K562 (cell line): ENCODE measurements at regions not wholly inside any gene's neighbourhood (a gene's known extent, or its start where the extent isn't known, plus 50 kb on each side); places are given as distances from the start of the nearest gene placed in this dataset.

ENCODE experiments used
- ATAC-seq: fragments of 200-7000 bp; cut with Tn5 transposase; 3 replicates; pipeline ENCODE4 v1.9.1; 2020; ENCODE audit warnings: moderate library complexity
- BruUV-seq: library from RNA; stranded (reverse); fragments of 400-500 nt; replicated peaks from 2 replicates; lab custom pipeline; 2021; lab: Mats Ljungman, UMichigan
- CTCF ChIA-PET: fragments of 300-600 bp; formaldehyde crosslinking; extraction: SDS; loops from one replicate; lab custom pipeline; 2021; ENCODE audit warnings: low intra/inter-chr PET ratio; lab: Yijun Ruan, JAX
- POLR2A ChIA-PET: fragments of 300-600, 350-650 bp; sonication (Branson Sonifier 250); formaldehyde crosslinking; extraction: SDS; loops from one replicate; lab custom pipeline; 2021; ENCODE audit warnings: antibody characterized with exemption, inconsistent platforms; lab: Yijun Ruan, JAX
- DNase-seq, 4 experiments: peaks; one replicate each; pipeline versions ENCODE4 v3.0.0 to v3.0.0-alpha.2; 2011 to 2018; ENCODE audit warnings: low spot score in 3 of 4, mixed read lengths in 3 of 4; ENCODE audit errors: extremely low read depth in 1 of 4
- FAIRE-seq: peaks from 2 replicates; lab custom pipeline; 2011; peaks lifted over from hg19 to GRCh38; lab: Jason Lieb, UNC
- H2AFZ ChIP-seq: 2 replicates; pipeline ENCODE4 v1.6.0; 2011; ENCODE audit warnings: low read depth, low read length, control low read depth, inconsistent platforms
- H3K27ac ChIP-seq: fragments of 200-600 bp; 3 replicates; pipeline ENCODE4 v1.8.0; 2011; ENCODE audit warnings: low read depth, mild to moderate bottlenecking, control low read depth, inconsistent platforms, low read length, moderate library complexity, mixed read lengths; ENCODE audit errors: extremely low read depth
- H3K27me3 ChIP-seq, 2 experiments: fragments of 300-600 bp in 1 of 2; 2 replicates in 1 of 2; 3 replicates in 1 of 2; pipeline versions ENCODE4 v1.6.0 to v1.8.0; 2011; ENCODE audit warnings: inconsistent platforms in 2 of 2, low read length in 2 of 2, mild to moderate bottlenecking in 1 of 2, mixed read lengths in 1 of 2, moderate library complexity in 1 of 2; ENCODE audit not compliant: control insufficient read depth in 2 of 2, insufficient read depth in 2 of 2
- H3K36me3 ChIP-seq: fragments of 300-600 bp; 3 replicates; pipeline ENCODE4 v1.8.0; 2011; ENCODE audit warnings: mild to moderate bottlenecking, low read length, inconsistent platforms; ENCODE audit not compliant: control insufficient read depth, insufficient read depth
- H3K4me1 ChIP-seq, 2 experiments: fragments of 200-600 bp in 1 of 2; replicated peaks in 1 of 2; 2 replicates in 1 of 2; 3 replicates in 1 of 2; pipeline versions ENCODE4 v1.5.1 to v1.8.0; 2011; ENCODE audit warnings: inconsistent platforms in 2 of 2, low read length in 2 of 2, mild to moderate bottlenecking in 1 of 2, mixed read lengths in 1 of 2, moderate library complexity in 1 of 2; ENCODE audit not compliant: control insufficient read depth in 2 of 2, insufficient read depth in 2 of 2
- H3K4me2 ChIP-seq: 2 replicates; pipeline ENCODE4 v1.6.1; 2011; ENCODE audit warnings: low read length, control low read depth, inconsistent platforms, mixed read lengths; ENCODE audit not compliant: insufficient read depth
- H3K4me3 ChIP-seq: fragments of 200-600 bp; sonication (generic), shearing (Covaris generic); 2 replicates; pipeline ENCODE4 v1.5.1; 2016; ENCODE audit warnings: control low read depth, inconsistent platforms
- H3K79me2 ChIP-seq: fragments of 200-600 bp; 3 replicates; pipeline ENCODE4 v1.8.0; 2011; ENCODE audit warnings: low read length, inconsistent platforms; ENCODE audit not compliant: control insufficient read depth, insufficient read depth
- H3K9ac ChIP-seq, 2 experiments: 2 replicates each; pipeline versions ENCODE4 v1.6.0 to v1.6.1; 2011; ENCODE audit warnings: low read depth in 2 of 2, low read length in 2 of 2, control low read depth in 1 of 2, inconsistent platforms in 1 of 2, mild to moderate bottlenecking in 1 of 2, mixed read lengths in 1 of 2; ENCODE audit not compliant: insufficient read depth in 1 of 2
- H3K9me1 ChIP-seq: one replicate; pipeline ENCODE4 v1.6.0; 2011; ENCODE audit warnings: inconsistent platforms, mild to moderate bottlenecking, low read length, moderate library complexity; ENCODE audit not compliant: control insufficient read depth, insufficient read depth
- H3K9me3 ChIP-seq: replicated peaks from 2 replicates; pipeline ENCODE4 v1.5.1; 2011; ENCODE audit warnings: low read depth, low read length, inconsistent platforms; ENCODE audit not compliant: control insufficient read depth, insufficient read depth
- H4K20me1 ChIP-seq: replicated peaks from 2 replicates; pipeline ENCODE4 v1.6.1; 2011; ENCODE audit warnings: low read length, inconsistent platforms, mixed read lengths; ENCODE audit not compliant: control insufficient read depth, insufficient read depth
- CBFA2T3 ChIP-seq: fragments of 450-650 bp; IDR thresholded peaks from 2 replicates; pipeline ENCODE4 v1.6.1; 2017
- HNRNPH1 ChIP-seq: fragments of 200-400 bp; formaldehyde crosslinking; optimal IDR thresholded peaks from 2 replicates; pipeline ENCODE3; 2017; ENCODE audit warnings: low read depth, mild to moderate bottlenecking, low read length, moderate library complexity
- ILF3 ChIP-seq: fragments of 450-650 bp; IDR thresholded peaks from 2 replicates; pipeline ENCODE4 v1.6.1; 2018; ENCODE audit warnings: antibody characterized with exemption, mild to moderate bottlenecking, moderate library complexity, borderline replicate concordance
- MYC ChIP-seq, 2 experiments: fragments of 250-450 bp in 1 of 2; sonication (Bioruptor Pico) in 1 of 2; IDR thresholded peaks; 2 replicates each; pipeline versions ENCODE4 v1.5.1 to v1.6.1; 2012 to 2021; ENCODE audit warnings: low read depth in 2 of 2, borderline replicate concordance in 1 of 2, improper control_type of control experiment in 1 of 2, low read length in 1 of 2, mild to moderate bottlenecking in 1 of 2, moderate library complexity in 1 of 2
- NCOA1 ChIP-seq: fragments of 450-650 bp; IDR thresholded peaks from 2 replicates; pipeline ENCODE4 v1.6.1; 2016; ENCODE audit warnings: low read depth
- NFATC3 ChIP-seq: fragments of 450-650 bp; IDR thresholded peaks from 2 replicates; pipeline ENCODE4 v1.6.1; 2017; ENCODE audit warnings: mild to moderate bottlenecking
- PML ChIP-seq: IDR thresholded peaks from 2 replicates; pipeline ENCODE4 v1.6.1; 2012; ENCODE audit warnings: low read length, inconsistent platforms
- PYGO2 ChIP-seq: fragments of 450-650 bp; IDR thresholded peaks from 2 replicates; pipeline ENCODE4 v1.6.1; 2016; ENCODE audit warnings: mild to moderate bottlenecking, missing genetic modification characterization, moderate library complexity, missing compliant biosample characterization
- RUNX1 ChIP-seq: sonication (generic); IDR thresholded peaks from 2 replicates; pipeline ENCODE4 v1.6.1; 2016; ENCODE audit warnings: antibody characterized with exemption, low read depth
- ZFP36 ChIP-seq: fragments of 150-350 bp; IDR thresholded peaks from 2 replicates; pipeline ENCODE4 v1.6.1; 2018; ENCODE audit warnings: low read length, low read depth; ENCODE audit not compliant: partially characterized antibody
- WGBS: fragments of 100-300 bp; shearing (Covaris generic); methylation state at CpG from one replicate; pipeline ENCODE4 v1.1.6; 2016; ENCODE audit warnings: low coverage, mixed read lengths; ENCODE audit not compliant: insufficient coverage; ENCODE audit errors: missing lambda C conversion rate; 5-methylcytosine and 5-hydroxymethylcytosine counted together
- in situ Hi-C: fragments of 300-500 bp; cut with MboI; formaldehyde crosslinking; loops from 4 replicates; pipeline ENCODE4 v1.15.0; 2018; ENCODE audit warnings: inconsistent platforms, mixed read lengths
- intact Hi-C: fragments of 100-400 bp; cut with micrococcal nuclease; formaldehyde crosslinking; loops from 2 replicates; pipeline ENCODE4 v1.14.2; 2022

DNA sequence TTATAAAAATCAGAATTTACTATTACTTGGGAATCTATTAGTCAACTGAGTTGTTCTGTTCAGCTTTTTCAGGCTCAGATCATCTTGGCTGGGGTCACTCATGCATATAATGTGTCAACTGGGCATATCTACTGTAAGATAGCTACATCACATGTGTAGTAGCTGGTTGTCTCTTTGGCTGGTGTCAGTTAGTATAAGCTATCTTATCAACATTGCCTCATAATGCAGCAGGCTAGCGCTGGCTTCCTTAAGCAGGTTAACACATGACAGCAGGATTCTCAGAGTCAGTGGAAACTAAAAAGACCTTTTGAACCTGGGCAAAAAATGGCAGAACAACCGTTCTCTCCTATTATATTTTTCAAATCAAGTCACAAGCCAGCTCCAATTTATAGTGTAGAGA is 378.3 kb upstream of the PCDH10 start (continued):
- TF ChIP-seq MYC (IDR thresholded peaks at IDR 0.05; ENCODE audit: low read depth, low read length) (no peak), MYC (CRISPR knock-in tag; IDR thresholded peaks at IDR 0.05; ENCODE audit: borderline replicate concordance, low read depth) (no peak), ILF3 (no peak)
- TF ChIP-seq, all 486 proteins: peak for 0

DNA sequence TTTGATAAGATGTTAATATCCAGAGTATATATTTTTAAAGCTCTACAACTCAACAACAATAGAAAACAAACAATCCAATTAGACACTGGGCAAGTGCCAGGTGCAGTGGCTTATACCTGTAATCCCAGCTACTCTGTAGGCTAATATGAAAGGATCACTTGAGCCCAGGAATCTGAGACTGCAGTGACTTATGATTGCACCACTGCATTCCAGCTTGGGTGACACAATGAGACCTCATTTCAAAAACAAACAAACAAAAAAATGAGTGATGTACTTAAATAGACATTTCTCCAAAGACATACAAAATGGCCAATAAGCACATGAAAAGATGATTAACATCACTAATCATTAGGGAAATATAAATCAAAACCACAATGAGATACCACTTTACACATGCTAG is 356.8 kb upstream of the PCDH10 start:
- Histone ChIP-seq H2AFZ (no peak overlapping the region), H3K4me2 (no peak overlapping the region), H3K79me2 (no peaks in the 10 kb centered on the region), H3K4me3 (no peak overlapping the region), H3K9me1 (no peaks in the 10 kb centered on the region), H3K9me3 (no peaks in the 10 kb centered on the region), H3K36me3 (no peaks in the 10 kb centered on the region), H3K4me1 (no peaks in the 10 kb centered on the region), H3K27me3 (no peaks in the 10 kb centered on the region), H3K9ac (no peak overlapping the region)
- intact Hi-C loops (no loop called here), in situ Hi-C loops (no loop called here)
- DNase-seq (no peak), ATAC-seq (no peak), FAIRE-seq (no peak)
- BruUV-seq, result no TSS peak
- ChIA-PET CTCF (no interaction called here), POLR2A (no interaction called here)
- TF ChIP-seq NFATC3 (no peak), PML (no peak), HNRNPH1 (no peak), CBFA2T3 (no peak)
- TF ChIP-seq, all 486 proteins: peak for 0
- H3K27ac ChIP-seq, result no peak overlapping the region
- H4K20me1 ChIP-seq, result no peaks in the 10 kb centered on the region

DNA sequence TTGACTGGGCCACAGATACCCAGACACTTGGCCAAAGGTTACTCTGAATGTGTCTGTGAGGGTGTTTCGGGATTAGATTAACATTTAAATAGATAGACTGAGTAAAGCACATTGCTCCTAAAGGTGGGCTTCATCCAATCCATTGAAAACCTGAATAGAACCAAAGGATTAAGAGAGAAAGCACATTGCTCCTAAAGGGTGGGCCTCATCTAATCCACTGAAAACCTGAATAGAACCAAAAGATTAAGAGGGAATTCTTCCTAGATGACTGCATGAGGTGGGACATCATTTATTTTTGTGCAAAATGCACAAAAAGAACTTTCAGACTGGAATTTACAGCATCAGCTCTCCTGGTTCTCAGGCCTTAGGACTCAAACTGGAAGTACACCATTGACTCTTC is 351.2 kb upstream of the PCDH10 start:
- H3K4me1 ChIP-seq, result no peaks in the 10 kb centered on the region
- H3K27me3 ChIP-seq, result no peaks in the 10 kb centered on the region
- FAIRE-seq, result no peak
- TF ChIP-seq NCOA1 (no peak), RUNX1 (no peak), ZFP36 (no peak), PYGO2 (no peak), CBFA2T3 (no peak)
- ChIA-PET POLR2A (no interaction called here), CTCF (no interaction called here)
- H3K4me2 ChIP-seq, result no peak overlapping the region
- no peak overlapping the region for H3K27ac ChIP-seq
- no peak overlapping the region for H3K9ac ChIP-seq
- no peak for DNase-seq
- intact Hi-C loops (no loop called here), in situ Hi-C loops (no loop called here)
- H3K36me3 ChIP-seq, result no peaks in the 10 kb centered on the region
- H3K79me2 ChIP-seq, result no peaks in the 10 kb centered on the region
- H3K9me3 ChIP-seq, result no peaks in the 10 kb centered on the region
- 0% methylated on average over 1 of the region's 1 CpG for WGBS
- no peaks in the 10 kb centered on the region for H4K20me1 ChIP-seq
- H2AFZ ChIP-seq, result no peak overlapping the region
- H3K4me3 ChIP-seq, result no peak overlapping the region
- no TSS peak for BruUV-seq
- ATAC-seq, result no peak
- no peaks in the 10 kb centered on the region for H3K9me1 ChIP-seq
